ENCODE measurements at regions not wholly inside any gene's neighbourhood (a gene's known extent, or its start where the extent isn't known, plus 50 kb on each side); places are given as distances from the start of the nearest gene placed in this dataset.

GRCh38 chr5:152994033-152994680, 496.3 kb upstream of the GRIA1 start:
- DNase-seq (ENCODE audit: low spot score), result no peak
- no peak overlapping the region for H3K4me3 Mint-ChIP-seq (ENCODE audit: unreplicated experiment)
- peaks cover 2% of the 10 kb centered on the region for H3K27me3 Mint-ChIP-seq (ENCODE audit: unreplicated experiment)

GRCh38 chr5:152995214-152995725, 495.2 kb upstream of the GRIA1 start:
- H3K27ac Mint-ChIP-seq (ENCODE audit: unreplicated experiment), result no peak overlapping the region
- no peaks in the 10 kb centered on the region for H3K9me3 Mint-ChIP-seq (ENCODE audit: unreplicated experiment)
- DNase-seq (ENCODE audit: low spot score), result no peak
- H3K4me3 Mint-ChIP-seq (ENCODE audit: unreplicated experiment), result no peak overlapping the region
- peaks cover 2% of the 10 kb centered on the region for H3K27me3 Mint-ChIP-seq (ENCODE audit: unreplicated experiment)
- no peak for TF ChIP-seq CTCF (IDR thresholded peaks at IDR 0.05; ENCODE audit: unreplicated experiment)
- H3K4me1 Mint-ChIP-seq (ENCODE audit: unreplicated experiment), result no peaks in the 10 kb centered on the region
- H3K36me3 Mint-ChIP-seq (ENCODE audit: low read depth, unreplicated experiment), result no peaks in the 10 kb centered on the region

More at GRCh38 chr5:152994033-152994680, 496.3 kb upstream of the GRIA1 start:
- no peak for TF ChIP-seq CTCF (IDR thresholded peaks at IDR 0.05; ENCODE audit: unreplicated experiment)
- H3K36me3 Mint-ChIP-seq (ENCODE audit: low read depth, unreplicated experiment), result no peaks in the 10 kb centered on the region
- no peak overlapping the region for H3K27ac Mint-ChIP-seq (ENCODE audit: unreplicated experiment)
- H3K4me1 Mint-ChIP-seq (ENCODE audit: unreplicated experiment), result no peaks in the 10 kb centered on the region
- no peaks in the 10 kb centered on the region for H3K9me3 Mint-ChIP-seq (ENCODE audit: unreplicated experiment)

- no peak for DNase-seq (ENCODE audit: low spot score)
- Mint-ChIP-seq H3K27ac (ENCODE audit: unreplicated experiment) (no peak overlapping the region), H3K4me3 (ENCODE audit: unreplicated experiment) (no peak overlapping the region), H3K4me1 (ENCODE audit: unreplicated experiment) (no peaks in the 10 kb centered on the region), H3K9me3 (ENCODE audit: unreplicated experiment) (no peaks in the 10 kb centered on the region), H3K27me3 (ENCODE audit: unreplicated experiment) (no peaks in the 10 kb centered on the region), H3K36me3 (ENCODE audit: low read depth, unreplicated experiment) (no peaks in the 10 kb centered on the region)
- TF ChIP-seq CTCF (IDR thresholded peaks at IDR 0.05; ENCODE audit: unreplicated experiment), result no peak
Observed at GRCh38 chr5:153005711-153006110, 484.8 kb upstream of the GRIA1 start.

GRCh38 chr5:153006681-153007080, 483.8 kb upstream of the GRIA1 start:
- TF ChIP-seq CTCF (IDR thresholded peaks at IDR 0.05; ENCODE audit: unreplicated experiment), result no peak
- H3K27me3 Mint-ChIP-seq (ENCODE audit: unreplicated experiment), result no peaks in the 10 kb centered on the region
- no peak for DNase-seq (ENCODE audit: low spot score)
- H3K4me1 Mint-ChIP-seq (ENCODE audit: unreplicated experiment), result no peaks in the 10 kb centered on the region
- H3K4me3 Mint-ChIP-seq (ENCODE audit: unreplicated experiment), result no peak overlapping the region
- H3K9me3 Mint-ChIP-seq (ENCODE audit: unreplicated experiment), result no peaks in the 10 kb centered on the region
- H3K36me3 Mint-ChIP-seq (ENCODE audit: low read depth, unreplicated experiment), result no peaks in the 10 kb centered on the region
- H3K27ac Mint-ChIP-seq (ENCODE audit: unreplicated experiment), result no peak overlapping the region

GRCh38 chr5:153014194-153014593, 476.3 kb upstream of the GRIA1 start:
- DNase-seq (ENCODE audit: low spot score), result no peak
- Mint-ChIP-seq H3K27ac (ENCODE audit: unreplicated experiment) (no peak overlapping the region), H3K36me3 (ENCODE audit: low read depth, unreplicated experiment) (no peaks in the 10 kb centered on the region), H3K27me3 (ENCODE audit: unreplicated experiment) (no peaks in the 10 kb centered on the region), H3K9me3 (ENCODE audit: unreplicated experiment) (no peaks in the 10 kb centered on the region), H3K4me1 (ENCODE audit: unreplicated experiment) (no peaks in the 10 kb centered on the region), H3K4me3 (ENCODE audit: unreplicated experiment) (no peak overlapping the region)
- no peak for TF ChIP-seq CTCF (IDR thresholded peaks at IDR 0.05; ENCODE audit: unreplicated experiment)
